PFSK-1 (cell line): ENCODE measurements at regions not wholly inside any gene's neighbourhood (a gene's known extent, or its start where the extent isn't known, plus 50 kb on each side); places are given as distances from the start of the nearest gene placed in this dataset.

Source experiments
- POLR2AphosphoS5 ChIP-seq: IDR thresholded peaks from 2 replicates; pipeline ENCODE4 v1.6.1; 2012; ENCODE audit warnings: low read depth, mild to moderate bottlenecking, control low read depth, low read length, moderate library complexity
- REST ChIP-seq, 2 experiments: IDR thresholded peaks; 2 replicates each; pipeline versions ENCODE4 v1.6.1 to v1.8.0; 2011 to 2012; ENCODE audit warnings: low read depth in 2 of 2, low read length in 2 of 2, control low read depth in 1 of 2, inconsistent platforms in 1 of 2, mild to moderate bottlenecking in 1 of 2, moderate library complexity in 1 of 2; ENCODE audit not compliant: insufficient read depth in 1 of 2
- TAF1 ChIP-seq: IDR thresholded peaks from 2 replicates; pipeline ENCODE4 v1.6.1; 2012; ENCODE audit warnings: low read length, control low read depth, borderline replicate concordance; ENCODE audit not compliant: insufficient read depth

- TF ChIP-seq POLR2AphosphoS5, result no peak
- TF ChIP-seq REST (IDR thresholded peaks at IDR 0.05; ENCODE audit: insufficient read depth in 1 of 2, low read depth in 2 of 2, low read length in 2 of 2), result no peak
- TF ChIP-seq TAF1, result no peak
Observed at GRCh38 chr4:104353481-104353880, 141.2 kb downstream of the CXXC4 start.
